BLaER1 (cell line): ENCODE measurements at regions not wholly inside any gene's neighbourhood (a gene's known extent, or its start where the extent isn't known, plus 50 kb on each side); places are given as distances from the start of the nearest gene placed in this dataset.

Source experiments
- H3K27ac ChIP-seq: shearing (Covaris generic); formaldehyde crosslinking; 2 replicates; pipeline ENCODE4 v1.8.1; 2022
- H3K27me3 ChIP-seq: shearing (Covaris generic); formaldehyde crosslinking; 2 replicates; pipeline ENCODE4 v1.8.1; 2022
- H3K36me3 ChIP-seq: shearing (Covaris generic); formaldehyde crosslinking; 2 replicates; pipeline ENCODE4 v1.8.1; 2022
- H3K4me1 ChIP-seq: shearing (Covaris generic); formaldehyde crosslinking; 2 replicates; pipeline ENCODE4 v1.8.1; 2022
- H3K4me2 ChIP-seq: shearing (Covaris generic); formaldehyde crosslinking; 2 replicates; pipeline ENCODE4 v1.8.1; 2022
- H3K4me3 ChIP-seq: shearing (Covaris generic); formaldehyde crosslinking; 2 replicates; pipeline ENCODE4 v1.8.1; 2022
- H3K9ac ChIP-seq: shearing (Covaris generic); formaldehyde crosslinking; 2 replicates; pipeline ENCODE4 v1.8.1; 2022
- H3K9me3 ChIP-seq: shearing (Covaris generic); formaldehyde crosslinking; 2 replicates; pipeline ENCODE4 v1.8.1; 2022
- H4K20me1 ChIP-seq: shearing (Covaris generic); formaldehyde crosslinking; 2 replicates; pipeline ENCODE4 v1.8.1; 2022
- Cebpa-rat ChIP-seq: shearing (Covaris generic); IDR thresholded peaks from 2 replicates; pipeline ENCODE4 v1.8.1; 2022

GRCh38 chr2:117631152-117631945, 183.1 kb upstream of the DDX18 start:
- no peak overlapping the region for H3K4me2 ChIP-seq
- H3K4me1 ChIP-seq = no peaks in the 10 kb centered on the region

GRCh38 chr2:117635481-117635880, 179.0 kb upstream of the DDX18 start:
- no peaks in the 10 kb centered on the region for H3K4me1 ChIP-seq
- no peak overlapping the region for H3K4me3 ChIP-seq
- H3K4me2 ChIP-seq = no peak overlapping the region
- H3K9ac ChIP-seq = no peak overlapping the region
- H3K9me3 ChIP-seq = no peaks in the 10 kb centered on the region
- no peak overlapping the region for H3K27ac ChIP-seq
- no peaks in the 10 kb centered on the region; the same call in 1 of the 2 replicates for H3K27me3 ChIP-seq
- no peaks in the 10 kb centered on the region for H3K36me3 ChIP-seq
- no peak for TF ChIP-seq Cebpa-rat
- no peaks in the 10 kb centered on the region for H4K20me1 ChIP-seq

More at GRCh38 chr2:117631152-117631945, 183.1 kb upstream of the DDX18 start:
- Histone ChIP-seq H3K9me3 (no peaks in the 10 kb centered on the region), H3K9ac (no peak overlapping the region), H3K36me3 (no peaks in the 10 kb centered on the region), H3K27me3 (no peaks in the 10 kb centered on the region; the same call in 1 of the 2 replicates), H4K20me1 (no peaks in the 10 kb centered on the region), H3K4me3 (no peak overlapping the region), H3K27ac (no peak overlapping the region)
- no peak for TF ChIP-seq Cebpa-rat

GRCh38 chr2:117639401-117639800, 175.1 kb upstream of the DDX18 start:
- Histone ChIP-seq H3K9me3 (no peaks in the 10 kb centered on the region), H3K27ac (no peak overlapping the region), H3K36me3 (no peaks in the 10 kb centered on the region), H3K4me1 (no peaks in the 10 kb centered on the region), H3K4me3 (no peak overlapping the region), H3K4me2 (no peak overlapping the region), H4K20me1 (no peaks in the 10 kb centered on the region), H3K9ac (no peak overlapping the region), H3K27me3 (no peaks in the 10 kb centered on the region)
- TF ChIP-seq Cebpa-rat = no peak

- Histone ChIP-seq H3K4me3 (no peak overlapping the region), H3K4me2 (no peak overlapping the region), H3K4me1 (no peaks in the 10 kb centered on the region), H3K36me3 (no peaks in the 10 kb centered on the region), H3K9me3 (no peaks in the 10 kb centered on the region), H3K9ac (no peak overlapping the region), H3K27ac (no peak overlapping the region), H4K20me1 (no peaks in the 10 kb centered on the region), H3K27me3 (no peaks in the 10 kb centered on the region)
- TF ChIP-seq Cebpa-rat = no peak
These were observed 170.1 kb upstream of the DDX18 start for GRCh38 chr2:117644403-117644802.

GRCh38 chr2:117645458-117645857, 169.0 kb upstream of the DDX18 start:
- H4K20me1 ChIP-seq = no peaks in the 10 kb centered on the region
- H3K27ac ChIP-seq = no peak overlapping the region
- no peaks in the 10 kb centered on the region for H3K9me3 ChIP-seq
- no peaks in the 10 kb centered on the region for H3K27me3 ChIP-seq
- no peaks in the 10 kb centered on the region for H3K36me3 ChIP-seq
- no peak overlapping the region for H3K4me3 ChIP-seq
- no peaks in the 10 kb centered on the region for H3K4me1 ChIP-seq
- H3K4me2 ChIP-seq = no peak overlapping the region
- H3K9ac ChIP-seq = no peak overlapping the region
- no peak for TF ChIP-seq Cebpa-rat

GRCh38 chr2:117646099-117646498, 168.4 kb upstream of the DDX18 start:
- H3K9me3 ChIP-seq = no peaks in the 10 kb centered on the region
- H4K20me1 ChIP-seq = no peaks in the 10 kb centered on the region
- no peak for TF ChIP-seq Cebpa-rat
- H3K27me3 ChIP-seq = no peaks in the 10 kb centered on the region
- H3K9ac ChIP-seq = no peak overlapping the region
- H3K4me2 ChIP-seq = no peak overlapping the region
- no peak overlapping the region for H3K27ac ChIP-seq
- no peaks in the 10 kb centered on the region for H3K36me3 ChIP-seq
- H3K4me3 ChIP-seq = no peak overlapping the region
- H3K4me1 ChIP-seq = no peaks in the 10 kb centered on the region

- H3K27me3 ChIP-seq = no peaks in the 10 kb centered on the region
- no peaks in the 10 kb centered on the region for H3K9me3 ChIP-seq
- no peak overlapping the region for H3K27ac ChIP-seq
- no peaks in the 10 kb centered on the region for H4K20me1 ChIP-seq
- H3K4me2 ChIP-seq = no peak overlapping the region
- no peak overlapping the region for H3K4me3 ChIP-seq
- no peaks in the 10 kb centered on the region for H3K36me3 ChIP-seq
- H3K9ac ChIP-seq = no peak overlapping the region
- no peaks in the 10 kb centered on the region for H3K4me1 ChIP-seq
- no peak for TF ChIP-seq Cebpa-rat
These were observed 167.6 kb upstream of the DDX18 start for GRCh38 chr2:117646872-117647271.

- Histone ChIP-seq H3K36me3 (no peaks in the 10 kb centered on the region), H3K27ac (no peak overlapping the region), H3K9me3 (no peaks in the 10 kb centered on the region), H3K9ac (no peak overlapping the region), H3K4me2 (no peak overlapping the region), H4K20me1 (no peaks in the 10 kb centered on the region), H3K4me1 (no peaks in the 10 kb centered on the region), H3K4me3 (no peak overlapping the region), H3K27me3 (no peaks in the 10 kb centered on the region)
- TF ChIP-seq Cebpa-rat = no peak
These were observed 157.9 kb upstream of the DDX18 start for GRCh38 chr2:117656546-117656945.

GRCh38 chr2:117661619-117662018, 152.9 kb upstream of the DDX18 start:
- H3K27me3 ChIP-seq = no peaks in the 10 kb centered on the region
- no peaks in the 10 kb centered on the region for H3K4me1 ChIP-seq
- H3K9ac ChIP-seq = no peak overlapping the region
- H3K9me3 ChIP-seq = no peaks in the 10 kb centered on the region
- no peak overlapping the region for H3K4me2 ChIP-seq
- H3K4me3 ChIP-seq = no peak overlapping the region
- H4K20me1 ChIP-seq = no peaks in the 10 kb centered on the region
- TF ChIP-seq Cebpa-rat = no peak
- H3K36me3 ChIP-seq = no peaks in the 10 kb centered on the region
- no peak overlapping the region for H3K27ac ChIP-seq

- Histone ChIP-seq H3K27ac (no peak overlapping the region), H3K4me2 (no peak overlapping the region), H3K9me3 (peaks cover 28% of the 10 kb centered on the region), H3K36me3 (no peaks in the 10 kb centered on the region), H3K4me3 (no peak overlapping the region), H4K20me1 (no peaks in the 10 kb centered on the region), H3K27me3 (no peaks in the 10 kb centered on the region), H3K4me1 (no peaks in the 10 kb centered on the region), H3K9ac (no peak overlapping the region)
- TF ChIP-seq Cebpa-rat = no peak
These were observed 140.3 kb upstream of the DDX18 start for GRCh38 chr2:117674172-117674571.
